Heart left ventricle (tissue), 13 donors: ENCODE measurements at regions not wholly inside any gene's neighbourhood (a gene's known extent, or its start where the extent isn't known, plus 50 kb on each side); places are given as distances from the start of the nearest gene placed in this dataset.

Experiments used
- CTCF ChIP-seq, 12 donors: fragments of 200-600 bp; sonication (generic) in 4 of 12; IDR thresholded peaks; one replicate each; pipeline versions ENCODE4 v1.5.0 to v1.8.0; 2018 to 2022; ENCODE audit warnings: antibody characterized with exemption in 12 of 12, mild to moderate bottlenecking in 5 of 12
- POLR2A ChIP-seq, 2 donors: fragments of 450-650 bp; IDR thresholded peaks; one replicate each; pipeline ENCODE4 v1.6.1; 2017; ENCODE audit warnings: antibody characterized with exemption in 2 of 2, mild to moderate bottlenecking in 2 of 2, moderate library complexity in 2 of 2
- donor health status: ischemic (EF 13 %, LVEDD 7.1; RV severe dilation, severe dysfunction).
- donor health status: DM: no; HTN: yes; CAD: no.
- donor health status: DM: no; HTN: no; CAD: no.
- donor health status: ischemic (EF 25% LVEDD 6.9; RV normal size, moderate dysfunction).
- donor health status: ischemic (EF 25% LVEDD 5.7; RV mildly dilated, moderate dysfunction).
- donor health status: ischemic (EF 35%, LVEDD 5.7; RV mildly dilated, moderate dysfunction).
- donor health status: nonischemic (EF 11% LVEDD 7.7; RV severe dilation, severe dysfunction).
- donor health status: DM: yes; HTN: yes; CAD: no.
- donor health status: PGD.
- donor health status: ischemic (EF 29% LVEDD 5.4; RV normal size, mild dysfunction).
- donor health status: nonischemic (EF 23%, LVEDD 6.1; RV moderate dilation, normal function).

DNA sequence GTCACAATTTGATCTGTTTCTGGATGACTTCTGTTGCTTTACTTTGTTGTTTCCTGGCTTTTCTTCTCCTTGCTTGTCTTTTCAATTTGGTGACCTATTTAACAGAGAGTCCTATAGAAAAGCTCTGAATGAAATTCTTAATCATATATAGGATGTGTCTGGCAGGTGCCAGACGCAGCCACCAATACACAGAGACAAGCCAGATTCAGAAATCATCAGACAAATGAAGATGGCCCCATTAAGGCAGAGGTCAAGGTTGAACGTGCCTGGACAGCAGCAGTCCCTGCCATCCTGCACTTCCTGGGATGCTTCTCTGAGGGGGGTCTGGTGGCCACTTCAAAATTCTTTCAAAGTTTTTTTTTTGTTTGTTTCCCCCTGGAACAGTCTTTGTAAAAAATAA lies 846.7 kb upstream of the COBL start:
- TF ChIP-seq CTCF (IDR thresholded peaks at IDR 0.05), result no peak
- no peak for TF ChIP-seq POLR2A (IDR thresholded peaks at IDR 0.05)
